Middle frontal gyrus (tissue), 1 donor: ENCODE measurements at regions not wholly inside any gene's neighbourhood (a gene's known extent, or its start where the extent isn't known, plus 50 kb on each side); places are given as distances from the start of the nearest gene placed in this dataset.
"Not testable (repeated sequence)": the region's sequence is repeated elsewhere in the genome, so short reads cannot be mapped to it uniquely, and the experiment has no call there.

Source experiments
- DNase-seq: peaks from one replicate; pipeline ENCODE4 v3.0.0-alpha.2; 2015; ENCODE audit warnings: low spot score; ENCODE audit errors: extremely low spot score

DNA sequence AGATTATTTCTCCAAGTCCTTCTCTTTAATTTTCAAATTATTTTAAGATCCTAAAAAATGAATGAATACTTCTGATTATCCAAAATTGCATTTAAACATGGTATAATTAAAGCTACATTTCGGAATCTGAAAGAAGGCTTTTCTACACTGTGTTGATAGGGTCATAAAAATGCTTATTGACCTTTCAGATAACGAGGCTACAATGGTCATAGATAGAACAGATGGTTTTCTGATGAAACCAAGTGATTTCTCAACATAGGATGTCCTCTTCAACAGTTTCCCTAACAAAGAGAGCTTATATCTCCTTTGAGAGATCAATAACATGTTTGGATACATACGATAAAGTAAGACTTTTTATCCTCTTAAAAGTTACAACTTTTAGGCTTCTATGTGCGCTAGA is 201.1 kb downstream of the PTH2R start:
- no peak for DNase-seq

GRCh38 chr2:208608122-208608835 is 201.7 kb downstream of the PTH2R start:
- no peak for DNase-seq

- no peak for DNase-seq
Observed at GRCh38 chr2:208609166-208609804, 202.7 kb downstream of the PTH2R start.

DNA sequence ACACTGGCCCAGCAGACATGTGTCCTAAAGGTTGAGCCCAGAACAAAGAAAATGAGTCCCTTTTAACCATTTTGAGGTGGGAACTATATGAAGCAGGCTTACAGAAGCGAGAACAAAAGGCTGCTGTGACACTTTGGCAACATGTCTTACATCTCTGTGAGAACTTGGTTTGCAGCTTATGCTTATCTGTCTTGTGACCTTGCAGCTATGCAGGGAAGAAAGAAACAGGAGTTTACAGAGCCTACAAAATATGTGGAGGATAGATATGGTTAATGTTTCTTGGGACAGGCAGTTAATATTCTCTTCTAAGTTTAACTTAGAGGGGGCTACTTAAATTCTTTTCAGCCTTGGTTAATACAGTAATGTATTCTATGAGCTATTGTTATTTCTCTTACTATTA is 209.1 kb downstream of the PTH2R start:
- not testable (repeated sequence) for DNase-seq

- no peak for DNase-seq
Observed at GRCh38 chr2:208618220-208618619, 211.6 kb downstream of the PTH2R start.

- no peak for DNase-seq
Observed at GRCh38 chr2:208619993-208620392, 213.4 kb downstream of the PTH2R start.

DNA sequence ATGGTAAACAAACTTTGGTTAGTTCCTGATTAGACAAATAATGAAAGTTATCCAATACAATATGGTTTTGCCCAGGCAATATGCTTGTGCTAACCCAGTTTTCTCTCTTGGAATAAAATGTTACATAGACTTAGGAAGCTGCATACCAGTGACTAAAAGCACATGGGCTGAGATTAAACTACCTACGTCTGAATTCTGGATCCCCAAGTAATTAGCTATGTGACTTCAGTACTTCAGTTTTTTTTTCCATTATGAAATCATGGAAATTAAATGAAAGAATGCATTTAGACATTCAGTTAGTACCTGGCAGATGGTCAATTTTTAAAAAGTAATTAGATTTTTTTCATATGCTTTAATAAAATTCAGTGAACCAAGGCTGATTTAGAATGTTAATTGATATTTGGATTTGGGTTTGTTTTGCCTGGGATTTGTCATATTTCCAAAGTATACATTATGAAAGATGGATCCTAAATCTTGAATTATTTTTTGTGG is 213.9 kb downstream of the PTH2R start:
- DNase-seq = no peak

GRCh38 chr2:208627110-208627884 is 220.7 kb downstream of the PTH2R start:
- no peak for DNase-seq

- DNase-seq = no peak
Observed at GRCh38 chr2:208627916-208628315, 221.3 kb downstream of the PTH2R start.

GRCh38 chr2:208638059-208638458 is 231.5 kb downstream of the PTH2R start:
- DNase-seq = no peak

DNA sequence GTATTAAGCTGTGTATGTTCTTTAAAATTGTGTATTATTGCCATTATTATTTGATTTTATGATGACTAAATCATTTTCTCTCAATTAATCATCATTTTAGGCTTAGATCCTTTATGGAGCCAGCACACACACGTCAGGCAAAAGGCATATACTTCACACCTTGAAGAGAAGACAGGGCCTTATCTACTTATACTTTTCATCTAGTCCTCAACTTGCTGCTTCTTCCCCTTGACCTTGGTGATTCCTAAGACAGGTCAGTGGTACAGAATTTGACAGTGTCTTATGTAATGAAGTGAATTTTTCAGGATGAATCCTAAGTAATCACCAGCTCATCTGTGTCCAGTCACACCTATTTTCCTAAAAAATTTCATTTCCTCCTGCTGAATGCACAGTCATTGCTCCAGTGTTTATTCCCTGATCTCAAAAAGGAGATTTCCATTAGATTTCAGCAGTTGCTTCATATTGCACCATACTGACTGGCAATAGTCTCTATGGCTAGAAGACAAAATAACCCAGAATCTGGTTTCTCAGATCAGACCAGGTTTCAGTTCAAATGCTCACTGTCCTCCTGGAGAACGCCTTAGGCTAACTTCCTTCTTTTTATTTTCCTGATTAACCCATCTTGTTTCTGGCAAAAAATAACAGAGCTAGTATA is 235.7 kb downstream of the PTH2R start:
- no peak for DNase-seq

DNA sequence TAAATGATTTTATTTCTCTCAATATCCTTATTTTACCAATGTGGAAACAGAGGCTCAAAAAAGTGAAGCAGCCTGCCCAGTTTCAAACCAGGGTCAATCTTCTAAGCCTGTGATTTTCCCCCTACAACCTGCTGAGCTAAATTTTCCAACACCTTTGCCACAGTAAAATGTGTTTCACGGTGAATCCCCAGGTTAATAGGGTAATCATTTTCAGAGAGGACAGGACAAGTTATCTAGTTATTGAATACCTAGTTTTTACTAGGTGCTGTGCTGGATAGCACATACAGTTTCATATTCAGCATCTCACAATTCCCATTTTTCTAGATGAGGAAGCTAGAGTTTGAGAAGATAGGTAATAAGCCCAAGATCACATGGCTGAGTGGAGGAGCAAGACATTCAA is 236.6 kb downstream of the PTH2R start:
- no peak for DNase-seq

DNA sequence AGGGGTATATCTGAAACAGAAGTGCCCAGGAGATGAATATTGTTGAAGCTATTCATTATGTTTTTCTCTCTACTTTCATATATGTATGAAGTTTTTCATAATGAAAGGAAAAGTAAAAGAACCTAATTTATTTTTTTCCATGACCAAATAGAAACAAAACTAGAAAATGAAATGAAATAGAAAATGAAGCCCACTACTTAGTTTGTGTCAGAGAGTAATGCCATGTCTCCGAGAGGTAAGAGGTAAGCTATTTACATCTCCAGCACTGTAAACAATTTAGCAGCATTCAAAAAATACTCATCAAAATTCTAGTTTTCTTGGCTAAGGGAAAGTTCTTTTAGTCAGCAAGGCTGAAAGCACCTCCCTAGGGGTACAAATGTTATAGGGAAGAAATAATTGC is 238.6 kb downstream of the PTH2R start:
- DNase-seq = no peak

DNA sequence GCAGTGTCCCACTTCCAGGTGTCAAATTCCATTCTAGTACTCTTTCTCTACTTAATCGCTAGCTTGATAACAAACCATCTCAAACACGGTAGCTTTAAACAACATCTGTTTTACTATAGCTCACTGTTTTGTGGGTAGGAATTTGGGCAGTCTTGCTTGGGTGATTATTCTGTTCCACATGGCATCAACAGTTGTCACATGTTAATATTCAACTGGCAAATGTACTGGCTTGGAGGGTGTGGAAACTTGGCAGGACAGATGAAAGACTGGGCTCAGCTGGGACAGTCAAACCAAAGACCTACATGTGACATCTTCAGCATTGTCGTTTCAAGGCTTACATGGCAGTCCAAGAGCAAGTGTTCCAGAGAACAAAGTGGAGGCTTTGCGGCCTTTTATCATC is 241.8 kb downstream of the PTH2R start:
- no peak for DNase-seq

DNA sequence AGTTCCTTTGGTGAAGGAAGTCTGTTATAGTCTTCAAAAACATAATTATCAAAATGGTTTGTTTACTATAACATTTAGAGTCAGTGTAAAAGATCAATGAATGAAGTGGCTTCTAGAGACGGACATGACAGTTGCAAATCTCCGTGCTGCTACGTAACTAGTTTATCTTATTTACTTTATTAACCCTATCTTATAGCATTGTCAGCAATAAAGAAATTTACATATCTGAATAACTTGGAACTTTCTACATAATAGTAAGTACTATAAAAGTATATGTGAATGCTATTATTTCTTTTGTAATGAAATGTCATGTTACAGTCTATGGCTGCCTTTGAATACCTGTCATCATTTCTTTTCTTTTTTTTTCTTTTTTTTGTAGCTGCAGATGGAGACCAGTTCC is 246.8 kb downstream of the PTH2R start:
- DNase-seq = no peak

GRCh38 chr2:208654056-208654455 is 247.5 kb downstream of the PTH2R start:
- no peak for DNase-seq

DNA sequence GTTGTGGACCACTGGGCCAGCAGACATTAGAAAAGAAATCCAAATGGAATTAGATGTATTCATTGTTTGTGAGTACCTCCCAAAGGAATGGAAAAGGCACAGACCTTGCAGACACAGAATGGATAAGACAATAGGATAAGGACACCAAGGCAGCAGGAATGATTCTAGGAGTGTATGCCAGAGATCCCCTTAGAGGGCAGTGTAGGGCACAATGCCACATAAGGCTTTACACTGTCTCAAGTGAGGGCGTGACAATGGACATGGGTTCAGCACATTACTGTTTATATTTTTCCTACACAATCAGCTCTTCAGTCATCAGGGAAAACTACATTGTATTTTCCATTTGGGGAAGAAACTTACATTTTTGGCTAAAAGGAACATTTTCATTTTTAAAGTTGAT is 250.9 kb downstream of the PTH2R start:
- DNase-seq = no peak

GRCh38 chr2:208669394-208669793 is 262.8 kb downstream of the PTH2R start:
- DNase-seq = no peak

DNA sequence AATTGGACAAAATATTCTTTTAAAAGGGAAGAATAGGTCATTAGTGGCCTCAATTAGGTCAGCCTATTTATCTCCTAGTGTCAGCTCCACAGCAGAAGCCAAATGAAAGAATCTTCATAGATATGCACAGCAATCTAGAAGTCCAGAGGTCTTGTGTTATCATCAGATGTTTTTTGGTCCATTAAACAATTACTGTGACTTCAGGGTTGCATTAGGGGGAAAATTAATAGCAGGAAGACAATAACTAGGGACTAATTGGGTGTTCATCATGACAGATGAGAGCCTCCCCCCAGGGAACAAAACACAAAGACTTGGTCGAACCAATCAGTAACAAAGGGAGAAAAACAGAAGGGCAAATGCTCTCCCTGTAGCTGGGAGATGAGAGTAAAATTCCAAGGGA is 264.7 kb downstream of the PTH2R start:
- no peak for DNase-seq

DNA sequence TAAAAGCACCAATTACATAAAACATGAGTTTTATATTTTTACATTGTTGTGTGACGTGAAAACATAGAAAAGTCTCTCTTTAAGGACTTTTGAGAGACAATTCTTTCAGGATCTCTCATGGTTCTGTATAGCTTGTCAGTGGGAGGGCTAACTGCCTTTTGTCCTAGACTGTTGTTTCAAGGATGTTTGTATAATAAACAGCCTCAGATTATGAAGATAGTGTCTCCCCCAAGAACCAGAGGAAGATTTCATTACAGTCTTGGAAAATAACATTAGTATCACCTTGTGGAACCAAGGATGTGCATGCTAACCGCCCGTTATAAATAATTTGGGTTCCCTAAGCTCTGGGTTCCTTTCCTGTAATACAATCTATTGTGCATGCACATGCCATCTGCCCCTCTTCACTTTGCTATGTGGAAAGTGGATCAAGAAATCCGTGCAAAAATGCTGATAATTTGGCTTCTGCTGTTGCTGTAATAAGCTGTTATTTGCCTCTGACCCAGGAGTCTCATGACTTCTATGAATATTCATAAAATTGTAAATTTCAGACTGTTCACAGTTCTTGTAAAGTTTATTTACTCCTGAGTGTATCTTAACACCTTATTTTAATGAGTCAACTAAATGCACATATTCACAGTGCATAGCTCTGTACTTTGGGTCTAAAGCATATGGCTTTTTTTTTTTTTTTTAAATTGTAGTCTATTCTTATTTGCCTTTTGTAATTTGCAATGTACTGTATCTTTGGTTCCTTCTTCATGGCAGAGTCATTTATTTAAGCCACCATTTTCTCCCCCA is 265.5 kb downstream of the PTH2R start:
- DNase-seq = no peak

DNA sequence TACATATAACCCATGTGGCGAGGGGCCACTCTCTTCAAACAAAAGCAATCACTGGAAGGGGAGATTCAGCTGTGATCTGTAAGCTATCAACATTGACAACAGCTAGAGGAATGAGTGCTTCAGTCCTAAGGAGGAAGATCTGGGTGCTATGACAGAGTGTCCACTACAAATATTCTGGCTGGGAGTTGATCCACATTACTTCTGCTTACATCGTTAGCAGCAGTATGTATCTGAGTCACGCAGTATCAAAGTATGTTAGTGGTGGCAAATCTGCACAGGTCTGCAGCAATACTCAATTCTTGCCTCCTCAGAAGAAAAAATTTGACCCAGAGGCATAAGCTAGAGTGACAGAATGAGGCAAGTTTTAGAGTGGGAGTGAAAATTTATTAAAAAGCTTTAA is 267.0 kb downstream of the PTH2R start:
- DNase-seq = no peak
